ENCODE measurements at regions not wholly inside any gene's neighbourhood (a gene's known extent, or its start where the extent isn't known, plus 50 kb on each side); places are given as distances from the start of the nearest gene placed in this dataset.

DNA sequence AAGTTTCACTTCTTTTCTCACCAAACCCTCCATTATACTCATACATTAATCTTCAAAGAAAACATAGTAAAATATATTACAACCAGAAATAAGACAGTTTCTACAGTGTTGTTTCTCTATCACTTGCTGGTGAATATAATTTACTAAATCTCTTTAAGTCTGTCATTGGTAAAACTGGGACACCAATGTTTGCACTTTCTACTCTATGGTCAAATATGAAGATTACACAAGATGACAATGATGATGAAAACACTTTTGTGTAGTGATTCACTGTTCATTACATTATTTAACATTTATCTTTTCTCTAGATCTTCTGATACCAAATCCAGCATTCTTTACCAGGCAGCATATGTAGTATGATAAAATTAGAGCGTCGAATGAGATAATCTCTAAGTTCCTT lies 459.1 kb downstream of the DMAC1 start:
- TF ChIP-seq, protein P1, sequence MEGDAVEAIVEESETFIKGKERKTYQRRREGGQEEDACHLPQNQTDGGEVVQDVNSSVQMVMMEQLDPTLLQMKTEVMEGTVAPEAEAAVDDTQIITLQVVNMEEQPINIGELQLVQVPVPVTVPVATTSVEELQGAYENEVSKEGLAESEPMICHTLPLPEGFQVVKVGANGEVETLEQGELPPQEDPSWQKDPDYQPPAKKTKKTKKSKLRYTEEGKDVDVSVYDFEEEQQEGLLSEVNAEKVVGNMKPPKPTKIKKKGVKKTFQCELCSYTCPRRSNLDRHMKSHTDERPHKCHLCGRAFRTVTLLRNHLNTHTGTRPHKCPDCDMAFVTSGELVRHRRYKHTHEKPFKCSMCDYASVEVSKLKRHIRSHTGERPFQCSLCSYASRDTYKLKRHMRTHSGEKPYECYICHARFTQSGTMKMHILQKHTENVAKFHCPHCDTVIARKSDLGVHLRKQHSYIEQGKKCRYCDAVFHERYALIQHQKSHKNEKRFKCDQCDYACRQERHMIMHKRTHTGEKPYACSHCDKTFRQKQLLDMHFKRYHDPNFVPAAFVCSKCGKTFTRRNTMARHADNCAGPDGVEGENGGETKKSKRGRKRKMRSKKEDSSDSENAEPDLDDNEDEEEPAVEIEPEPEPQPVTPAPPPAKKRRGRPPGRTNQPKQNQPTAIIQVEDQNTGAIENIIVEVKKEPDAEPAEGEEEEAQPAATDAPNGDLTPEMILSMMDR (IDR thresholded peaks at IDR 0.05; ENCODE audit: insufficient read depth, low read length) = no peak
- TF ChIP-seq SPI1 (IDR thresholded peaks at IDR 0.05; ENCODE audit: borderline replicate concordance, low read depth) = no peak

Data from HL-60 (cell line).